PC-9 (cell line): ENCODE measurements at regions not wholly inside any gene's neighbourhood (a gene's known extent, or its start where the extent isn't known, plus 50 kb on each side); places are given as distances from the start of the nearest gene placed in this dataset.

Source experiments
- BruUV-seq: library from RNA; stranded (reverse); fragments of 400-500 nt; replicated peaks from 2 replicates; lab custom pipeline; 2021; lab: Mats Ljungman, UMichigan
- CTCF ChIA-PET: fragments of 300-600 bp; sonication (Branson Sonifier 250); formaldehyde crosslinking; loops from one replicate; lab custom pipeline; 2022; ENCODE audit warnings: antibody characterized with exemption; lab: Charles Lee
- POLR2A ChIA-PET: fragments of 300-600 bp; sonication (Branson Sonifier 250); formaldehyde crosslinking; loops from one replicate; lab custom pipeline; 2022; ENCODE audit warnings: antibody characterized with exemption; ENCODE audit not compliant: unreplicated experiment; lab: Charles Lee
- DNase-seq, 2 experiments: peaks; one replicate each; pipeline versions ENCODE4 v3.0.0 to v3.0.0-alpha.2; 2015 to 2022; ENCODE audit warnings: mixed read lengths in 1 of 2
- H2AFZ ChIP-seq: fragments of 200-600 bp; sonication (generic); 2 replicates; pipeline ENCODE4 v1.8.1; 2017; ENCODE audit warnings: antibody characterized with exemption
- H3F3A ChIP-seq: fragments of 200-600 bp; sonication (generic); 2 replicates; pipeline ENCODE4 v1.8.1; 2017; ENCODE audit warnings: antibody characterized with exemption, mild to moderate bottlenecking, low read depth; ENCODE audit not compliant: insufficient read depth
- H3K27ac ChIP-seq: fragments of 200-600 bp; sonication (generic); 2 replicates; pipeline ENCODE4 v1.6.1; 2016; ENCODE audit warnings: mixed run types
- H3K27me3 ChIP-seq: fragments of 200-600 bp; sonication (generic); 2 replicates; pipeline ENCODE4 v1.6.1; 2016; ENCODE audit warnings: low read depth, mixed run types; ENCODE audit not compliant: insufficient read depth
- H3K36me3 ChIP-seq: fragments of 200-600 bp; sonication (generic); 2 replicates; pipeline ENCODE4 v1.6.1; 2016; ENCODE audit warnings: low read depth, mixed run types
- H3K4me1 ChIP-seq: fragments of 200-600 bp; sonication (generic); replicated peaks from 2 replicates; pipeline ENCODE4 v1.6.1; 2016; ENCODE audit warnings: mixed run types; ENCODE audit not compliant: insufficient read depth
- H3K4me2 ChIP-seq: fragments of 200-600 bp; sonication (generic); 2 replicates; pipeline ENCODE4 v1.6.1; 2017; ENCODE audit warnings: mixed run types
- H3K4me3 ChIP-seq: fragments of 200-600 bp; sonication (generic); 2 replicates; pipeline ENCODE4 v1.6.1; 2016; ENCODE audit warnings: mixed run types
- H3K79me2 ChIP-seq: fragments of 200-600 bp; sonication (generic); 2 replicates; pipeline ENCODE4 v1.6.1; 2017; ENCODE audit warnings: low read depth, mixed run types
- H3K9me2 ChIP-seq: fragments of 200-600 bp; sonication (generic); 2 replicates; pipeline ENCODE4 v1.8.1; 2017; ENCODE audit warnings: mild to moderate bottlenecking; ENCODE audit not compliant: insufficient read depth
- H3K9me3 ChIP-seq: fragments of 200-600 bp; sonication (generic); 2 replicates; pipeline ENCODE4 v1.8.1; 2016; ENCODE audit warnings: low read depth; ENCODE audit not compliant: insufficient read depth
- H4K20me1 ChIP-seq: fragments of 200-600 bp; sonication (generic); 2 replicates; pipeline ENCODE4 v1.8.1; 2017; ENCODE audit not compliant: insufficient read depth
- CTCF ChIP-seq: fragments of 200-600 bp; sonication (generic); conservative IDR thresholded peaks from 2 replicates; pipeline ENCODE4 v1.6.1; 2017; ENCODE audit warnings: mixed run types, antibody characterized with exemption, mild to moderate bottlenecking, moderate library complexity
- EZH2 ChIP-seq: fragments of 200-600 bp; sonication (generic); IDR thresholded peaks from 2 replicates; pipeline ENCODE4 v1.8.0; 2017; ENCODE audit warnings: antibody characterized with exemption, low read depth
- intact Hi-C: fragments of 100-400 bp; cut with micrococcal nuclease; formaldehyde crosslinking; loops from one replicate; pipeline ENCODE4 v1.10.0; 2022; ENCODE audit not compliant: unreplicated experiment

- no peaks in the 10 kb centered on the region for H3K79me2 ChIP-seq
- BruUV-seq: no TSS peak
- H3K9me3 ChIP-seq: no peaks in the 10 kb centered on the region; the same call in 1 of the 2 replicates
- H3K4me2 ChIP-seq: no peak overlapping the region
- no peaks in the 10 kb centered on the region for H3K9me2 ChIP-seq
- H3K4me3 ChIP-seq: no peak overlapping the region
- CTCF ChIA-PET: no interaction called here
- TF ChIP-seq EZH2 (no peak), CTCF (no peak)
- no peak for DNase-seq
- intact Hi-C loops: no loop called here
- H3K4me1 ChIP-seq: no peaks in the 10 kb centered on the region
- no peaks in the 10 kb centered on the region for H3K36me3 ChIP-seq
- POLR2A ChIA-PET: no interaction called here
- H4K20me1 ChIP-seq: no peaks in the 10 kb centered on the region
- no peaks in the 10 kb centered on the region for H3F3A ChIP-seq
- H3K27ac ChIP-seq: no peak overlapping the region
- H3K27me3 ChIP-seq: no peaks in the 10 kb centered on the region
- H2AFZ ChIP-seq: no peak overlapping the region
These were observed 275.8 kb upstream of the ADRA1B start for GRCh38 chr5:159640446-159640845.

GRCh38 chr5:159640921-159641320, 275.4 kb upstream of the ADRA1B start:
- Histone ChIP-seq H4K20me1 (no peaks in the 10 kb centered on the region), H3K9me3 (no peaks in the 10 kb centered on the region; the same call in 1 of the 2 replicates), H3K27ac (no peak overlapping the region), H3F3A (no peaks in the 10 kb centered on the region), H3K27me3 (no peaks in the 10 kb centered on the region), H3K4me3 (no peak overlapping the region), H3K4me2 (no peak overlapping the region), H2AFZ (no peak overlapping the region), H3K4me1 (no peaks in the 10 kb centered on the region), H3K36me3 (no peaks in the 10 kb centered on the region), H3K79me2 (no peaks in the 10 kb centered on the region), H3K9me2 (no peaks in the 10 kb centered on the region)
- intact Hi-C loops: no loop called here
- CTCF ChIA-PET: no interaction called here
- POLR2A ChIA-PET: interaction anchor here (0.6 to 0.7 kb wide), 3 partner anchors 21 to 315 kb away, joined by 3 to 7 read pairs (median 4); no protein-coding TSS in a partner anchor
- TF ChIP-seq CTCF (no peak), EZH2 (no peak)
- no peak for DNase-seq
- no TSS peak for BruUV-seq

- no peaks in the 10 kb centered on the region for H3K27me3 ChIP-seq
- H3K79me2 ChIP-seq: no peaks in the 10 kb centered on the region
- no peaks in the 10 kb centered on the region for H3K4me1 ChIP-seq
- POLR2A ChIA-PET: interaction anchor here (0.6 to 0.7 kb wide), 3 partner anchors 20 to 315 kb away, joined by 3 to 7 read pairs (median 4); no protein-coding TSS in a partner anchor
- H3K27ac ChIP-seq: no peak overlapping the region
- H2AFZ ChIP-seq: no peak overlapping the region
- no peaks in the 10 kb centered on the region; the same call in 1 of the 2 replicates for H3K9me3 ChIP-seq
- H3K4me2 ChIP-seq: no peak overlapping the region
- no peaks in the 10 kb centered on the region for H3K9me2 ChIP-seq
- no peaks in the 10 kb centered on the region for H3F3A ChIP-seq
- no peak for TF ChIP-seq CTCF
- no peak for TF ChIP-seq EZH2
- CTCF ChIA-PET: no interaction called here
- H3K4me3 ChIP-seq: no peak overlapping the region
- BruUV-seq: no TSS peak
- H4K20me1 ChIP-seq: no peaks in the 10 kb centered on the region
- intact Hi-C loops: no loop called here
- DNase-seq: no peak
- H3K36me3 ChIP-seq: no peaks in the 10 kb centered on the region
These were observed 274.8 kb upstream of the ADRA1B start for GRCh38 chr5:159641371-159642039.
